ENCODE measurements at regions not wholly inside any gene's neighbourhood (a gene's known extent, or its start where the extent isn't known, plus 50 kb on each side); places are given as distances from the start of the nearest gene placed in this dataset.
A peak's percentile ranks its signal among the peaks of the same experiment; 100 is the strongest.
"Not testable (repeated sequence)": the region's sequence is repeated elsewhere in the genome, so short reads cannot be mapped to it uniquely, and the experiment has no call there.

- Histone ChIP-seq H3K27me3 (ENCODE audit: control insufficient read depth, insufficient read depth, low read length) (no peaks in the 10 kb centered on the region), H3K4me3 (ENCODE audit: low read depth, low read length) (no peak overlapping the region), H3K4me1 (ENCODE audit: control insufficient read depth, insufficient read depth, low read length) (no peaks in the 10 kb centered on the region), H3K36me3 (ENCODE audit: control insufficient read depth, insufficient read depth, low read length) (no peaks in the 10 kb centered on the region), H3K9ac (ENCODE audit: low read depth, low read length) (no peak overlapping the region), H3K9me3 (ENCODE audit: control insufficient read depth, insufficient read depth, low read length) (no peaks in the 10 kb centered on the region)
Measured at GRCh38 chr15:96477227-96477626, 146.7 kb downstream of the NR2F2 start.

- not testable (repeated sequence) for H3K9ac ChIP-seq (ENCODE audit: low read depth, low read length); H3K9me3 ChIP-seq (ENCODE audit: control insufficient read depth, insufficient read depth, low read length); H3K4me1 ChIP-seq (ENCODE audit: control insufficient read depth, insufficient read depth, low read length); H3K4me3 ChIP-seq (ENCODE audit: low read depth, low read length); H3K36me3 ChIP-seq (ENCODE audit: control insufficient read depth, insufficient read depth, low read length); H3K27me3 ChIP-seq (ENCODE audit: control insufficient read depth, insufficient read depth, low read length)
Measured at GRCh38 chr15:96484412-96484811, 153.9 kb downstream of the NR2F2 start.

DNA sequence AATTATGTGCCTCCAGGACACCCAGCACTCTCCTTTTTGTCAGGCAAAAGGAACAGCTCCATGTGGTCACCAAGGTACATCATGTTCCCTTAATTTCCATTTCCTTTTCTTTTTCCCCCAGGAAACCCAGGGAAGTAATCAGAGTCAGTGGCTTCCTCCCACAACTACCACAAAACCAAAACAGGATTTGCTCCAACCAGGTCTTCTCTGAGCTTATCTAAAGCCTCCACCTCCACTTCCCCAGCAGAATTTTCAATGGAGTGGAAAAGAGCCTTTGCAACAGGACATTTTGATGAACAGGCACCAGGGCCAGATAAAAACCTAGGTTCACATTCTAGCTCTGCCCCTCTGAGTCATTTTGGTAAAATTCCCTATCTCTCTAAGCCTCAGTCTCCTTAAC is 154.3 kb downstream of the NR2F2 start:
- H3K4me1 ChIP-seq (ENCODE audit: control insufficient read depth, insufficient read depth, low read length) = no peaks in the 10 kb centered on the region
- no peaks in the 10 kb centered on the region for H3K9me3 ChIP-seq (ENCODE audit: control insufficient read depth, insufficient read depth, low read length)
- H3K4me3 ChIP-seq (ENCODE audit: low read depth, low read length) = no peak overlapping the region
- H3K9ac ChIP-seq (ENCODE audit: low read depth, low read length) = no peak overlapping the region
- no peaks in the 10 kb centered on the region for H3K36me3 ChIP-seq (ENCODE audit: control insufficient read depth, insufficient read depth, low read length)
- no peaks in the 10 kb centered on the region for H3K27me3 ChIP-seq (ENCODE audit: control insufficient read depth, insufficient read depth, low read length)

DNA sequence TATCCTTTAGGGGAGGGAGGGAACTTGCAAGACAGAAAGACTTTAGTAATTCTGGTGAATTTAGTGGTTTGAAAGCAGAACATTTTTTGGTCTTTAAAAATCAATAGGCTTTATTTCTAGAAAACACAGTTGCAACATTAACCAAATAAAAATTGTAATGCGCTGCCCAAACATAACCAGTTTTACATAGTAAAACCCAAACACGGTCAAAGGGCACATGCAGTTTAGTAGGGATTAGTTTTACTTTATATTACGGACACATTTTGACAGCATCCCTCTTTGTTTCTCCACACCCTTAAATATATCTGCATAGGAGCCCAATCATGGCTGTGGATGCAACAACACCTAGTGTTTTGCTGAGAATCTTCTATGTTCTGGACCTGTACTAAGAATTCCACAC is 156.7 kb downstream of the NR2F2 start:
- no peak overlapping the region for H3K4me3 ChIP-seq (ENCODE audit: low read depth, low read length)
- H3K4me1 ChIP-seq (ENCODE audit: control insufficient read depth, insufficient read depth, low read length) = no peaks in the 10 kb centered on the region
- no peaks in the 10 kb centered on the region for H3K9me3 ChIP-seq (ENCODE audit: control insufficient read depth, insufficient read depth, low read length)
- H3K27me3 ChIP-seq (ENCODE audit: control insufficient read depth, insufficient read depth, low read length) = peaks cover under 1% of the 10 kb centered on the region
- no peak overlapping the region for H3K9ac ChIP-seq (ENCODE audit: low read depth, low read length)
- H3K36me3 ChIP-seq (ENCODE audit: control insufficient read depth, insufficient read depth, low read length) = no peaks in the 10 kb centered on the region

DNA sequence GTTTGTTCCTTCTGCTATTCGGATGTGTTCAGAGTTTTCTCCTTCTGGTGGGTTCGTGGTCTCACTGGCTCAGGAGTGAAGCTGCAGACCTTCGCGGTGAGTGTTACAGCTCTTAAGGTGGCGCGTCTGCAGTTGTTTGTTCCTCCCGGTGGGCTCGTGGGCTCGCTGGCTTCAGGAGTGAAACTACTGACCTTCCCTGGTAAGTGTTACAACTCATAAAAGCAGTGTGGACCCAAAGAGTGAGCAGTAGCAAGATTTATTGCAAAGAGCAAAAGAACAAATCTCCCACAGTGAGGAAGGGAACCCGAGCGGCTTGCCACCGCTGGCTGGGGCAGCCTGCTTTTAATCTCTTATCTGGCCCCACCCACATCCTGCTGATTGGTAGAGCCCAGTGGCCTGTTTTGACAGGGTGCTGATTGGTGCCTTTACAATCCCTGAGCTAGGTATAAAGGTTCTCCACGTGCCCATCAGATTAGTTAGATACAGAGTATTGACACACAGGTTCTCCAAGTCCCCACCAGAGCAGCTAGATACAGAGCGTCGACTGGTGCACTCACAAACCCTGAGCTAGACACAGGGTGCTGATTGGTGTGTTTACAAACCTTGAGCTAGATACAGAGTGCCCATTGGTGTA is 160.7 kb downstream of the NR2F2 start:
- H3K36me3 ChIP-seq (ENCODE audit: control insufficient read depth, insufficient read depth, low read length); H3K27me3 ChIP-seq (ENCODE audit: control insufficient read depth, insufficient read depth, low read length); H3K9me3 ChIP-seq (ENCODE audit: control insufficient read depth, insufficient read depth, low read length); H3K4me1 ChIP-seq (ENCODE audit: control insufficient read depth, insufficient read depth, low read length); H3K9ac ChIP-seq (ENCODE audit: low read depth, low read length); H3K4me3 ChIP-seq (ENCODE audit: low read depth, low read length): not testable (repeated sequence)

DNA sequence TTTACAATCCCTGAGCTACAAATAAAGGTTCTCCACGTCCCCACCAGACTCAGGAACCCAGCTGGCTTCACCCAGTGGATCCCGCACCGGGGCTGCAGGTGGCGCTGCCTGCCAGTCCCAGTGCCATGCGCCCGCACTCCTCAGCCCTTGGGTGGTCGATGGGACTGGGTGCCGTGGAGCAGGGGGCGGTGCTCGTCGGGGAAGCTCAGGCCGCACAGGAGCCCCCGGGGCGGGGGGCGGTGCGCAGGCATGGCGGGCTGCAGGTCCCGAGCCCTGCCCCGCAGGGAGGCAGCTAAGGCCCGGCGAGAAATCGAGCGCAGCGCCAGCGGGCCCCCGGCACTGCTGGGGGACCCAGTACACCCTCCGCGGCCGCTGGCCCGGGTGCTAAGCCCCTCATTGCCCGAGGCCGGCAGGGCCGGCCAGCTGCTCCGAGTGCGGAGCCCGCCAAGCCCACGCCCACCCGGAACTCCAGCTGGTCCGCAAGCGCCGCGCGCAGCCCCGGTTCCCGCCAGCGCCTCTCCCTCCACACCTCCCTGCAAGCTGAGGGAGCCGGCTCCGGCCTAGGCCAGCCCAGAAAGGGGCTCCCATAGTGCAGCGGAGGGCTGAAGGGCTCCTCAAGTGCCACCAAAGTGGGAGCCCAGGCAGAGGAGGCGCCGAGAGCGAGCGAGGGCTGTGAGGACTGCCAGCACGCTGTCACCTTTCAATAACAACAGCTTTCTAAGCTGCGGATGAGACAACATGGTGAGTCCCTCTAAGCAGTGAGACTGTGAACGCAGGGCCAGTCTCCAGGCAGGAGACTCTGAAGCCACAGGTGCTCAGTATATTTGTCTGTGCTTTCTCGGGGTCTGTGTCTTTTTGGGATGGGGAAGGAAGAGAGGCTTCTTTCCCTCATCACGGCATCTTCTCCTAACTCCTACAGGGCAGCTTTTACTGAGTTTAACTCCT is 161.5 kb downstream of the NR2F2 start:
- H3K4me1 ChIP-seq (ENCODE audit: control insufficient read depth, insufficient read depth, low read length); H3K9me3 ChIP-seq (ENCODE audit: control insufficient read depth, insufficient read depth, low read length); H3K27me3 ChIP-seq (ENCODE audit: control insufficient read depth, insufficient read depth, low read length); H3K36me3 ChIP-seq (ENCODE audit: control insufficient read depth, insufficient read depth, low read length): not testable (repeated sequence)
- peak overlapping the region; percentile 62 for H3K4me3 ChIP-seq (ENCODE audit: low read depth, low read length)
- peak overlapping the region; percentile 47 for H3K9ac ChIP-seq (ENCODE audit: low read depth, low read length)

DNA sequence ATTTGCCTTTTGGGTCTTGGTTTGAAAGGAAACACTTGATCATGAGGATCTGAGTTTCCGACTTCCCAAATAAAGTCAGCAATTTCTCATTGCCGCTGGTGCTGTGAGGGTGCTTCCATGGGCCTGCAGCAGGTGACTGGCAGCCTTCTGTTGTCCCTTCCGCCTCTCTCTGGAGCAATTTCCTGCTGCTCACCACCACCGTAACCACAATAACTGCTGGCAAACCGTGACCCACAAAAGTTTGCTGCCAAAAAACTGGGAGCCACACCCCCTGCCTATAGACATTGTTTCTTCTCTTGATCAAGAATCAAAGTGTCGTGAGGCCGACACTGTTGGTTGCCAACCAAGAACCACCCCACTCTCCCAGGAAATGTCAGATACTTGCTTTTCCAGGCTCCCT is 164.0 kb downstream of the NR2F2 start:
- peaks cover 8% of the 10 kb centered on the region for H3K27me3 ChIP-seq (ENCODE audit: control insufficient read depth, insufficient read depth, low read length)
- no peaks in the 10 kb centered on the region for H3K9me3 ChIP-seq (ENCODE audit: control insufficient read depth, insufficient read depth, low read length)
- no peak overlapping the region for H3K4me3 ChIP-seq (ENCODE audit: low read depth, low read length)
- H3K9ac ChIP-seq (ENCODE audit: low read depth, low read length) = no peak overlapping the region
- no peaks in the 10 kb centered on the region for H3K36me3 ChIP-seq (ENCODE audit: control insufficient read depth, insufficient read depth, low read length)
- H3K4me1 ChIP-seq (ENCODE audit: control insufficient read depth, insufficient read depth, low read length) = peaks cover 4% of the 10 kb centered on the region

DNA sequence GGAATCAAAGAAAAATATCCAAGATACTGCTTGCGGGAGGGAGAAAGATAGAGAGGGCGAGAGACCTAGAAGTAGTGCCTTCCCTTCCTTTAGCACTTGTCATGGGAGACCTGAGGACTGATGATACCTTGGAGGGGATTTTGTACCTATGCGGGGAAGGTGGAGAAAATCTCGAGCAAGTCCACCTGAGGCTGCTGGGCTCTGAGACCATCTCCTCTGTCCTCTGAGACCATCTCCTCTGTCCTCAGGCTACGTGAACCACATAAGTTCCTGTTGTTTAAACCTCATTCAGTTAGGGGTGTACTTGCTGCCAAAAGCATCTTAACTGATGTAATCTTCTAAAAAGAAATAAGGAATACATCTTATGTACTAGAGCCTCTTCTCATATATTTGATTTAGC is 164.9 kb downstream of the NR2F2 start:
- H3K36me3 ChIP-seq (ENCODE audit: control insufficient read depth, insufficient read depth, low read length) = no peaks in the 10 kb centered on the region
- no peaks in the 10 kb centered on the region for H3K9me3 ChIP-seq (ENCODE audit: control insufficient read depth, insufficient read depth, low read length)
- no peak overlapping the region for H3K9ac ChIP-seq (ENCODE audit: low read depth, low read length)
- no peak overlapping the region for H3K4me3 ChIP-seq (ENCODE audit: low read depth, low read length)
- peaks cover 8% of the 10 kb centered on the region for H3K27me3 ChIP-seq (ENCODE audit: control insufficient read depth, insufficient read depth, low read length)
- peaks cover 4% of the 10 kb centered on the region for H3K4me1 ChIP-seq (ENCODE audit: control insufficient read depth, insufficient read depth, low read length)

DNA sequence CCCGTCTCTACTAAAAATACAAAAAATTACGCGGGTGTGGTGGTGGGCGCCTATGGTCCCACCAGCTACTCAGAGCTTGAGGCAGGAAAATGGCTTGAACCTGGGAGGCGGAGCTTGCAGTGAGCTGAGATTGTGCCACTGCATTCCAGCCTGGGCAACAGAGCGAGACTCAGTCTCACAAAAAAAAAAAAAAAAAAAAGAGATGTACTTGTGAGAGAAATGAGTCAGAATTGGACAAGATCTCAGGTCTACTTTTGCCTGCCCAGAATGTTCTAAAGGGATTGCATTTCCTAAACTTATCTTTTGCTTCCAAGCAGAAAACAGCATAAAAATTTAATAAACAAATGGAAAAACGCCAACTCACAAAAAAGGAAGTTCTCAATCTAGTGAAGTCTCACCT is 167.5 kb downstream of the NR2F2 start:
- Histone ChIP-seq H3K9me3 (ENCODE audit: control insufficient read depth, insufficient read depth, low read length) (no peaks in the 10 kb centered on the region), H3K9ac (ENCODE audit: low read depth, low read length) (no peak overlapping the region), H3K4me1 (ENCODE audit: control insufficient read depth, insufficient read depth, low read length) (no peaks in the 10 kb centered on the region), H3K4me3 (ENCODE audit: low read depth, low read length) (no peak overlapping the region), H3K36me3 (ENCODE audit: control insufficient read depth, insufficient read depth, low read length) (no peaks in the 10 kb centered on the region), H3K27me3 (ENCODE audit: control insufficient read depth, insufficient read depth, low read length) (peaks cover under 1% of the 10 kb centered on the region)

DNA sequence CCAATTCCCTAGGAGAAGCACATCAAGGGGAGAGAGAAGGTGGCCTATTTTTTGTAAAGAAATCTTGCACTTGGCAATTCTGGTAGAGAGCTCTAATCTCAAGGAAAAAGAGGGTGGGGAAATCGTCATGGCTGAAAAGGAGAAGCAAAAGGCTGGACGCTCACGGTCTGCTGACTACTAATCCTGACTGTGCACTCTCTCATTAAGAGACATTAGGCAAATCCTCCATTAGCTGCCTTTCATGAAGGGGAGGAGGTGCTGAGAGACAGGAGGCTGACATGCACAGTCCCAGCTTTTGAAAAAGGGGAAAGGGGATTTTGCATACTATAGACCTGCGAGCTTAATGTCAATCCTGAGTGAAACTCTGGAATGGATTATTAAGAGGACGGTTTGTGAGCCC is 170.0 kb downstream of the NR2F2 start:
- no peak overlapping the region for H3K9ac ChIP-seq (ENCODE audit: low read depth, low read length)
- no peaks in the 10 kb centered on the region for H3K9me3 ChIP-seq (ENCODE audit: control insufficient read depth, insufficient read depth, low read length)
- H3K36me3 ChIP-seq (ENCODE audit: control insufficient read depth, insufficient read depth, low read length) = no peaks in the 10 kb centered on the region
- H3K4me3 ChIP-seq (ENCODE audit: low read depth, low read length) = no peak overlapping the region
- no peaks in the 10 kb centered on the region for H3K27me3 ChIP-seq (ENCODE audit: control insufficient read depth, insufficient read depth, low read length)
- no peaks in the 10 kb centered on the region for H3K4me1 ChIP-seq (ENCODE audit: control insufficient read depth, insufficient read depth, low read length)

DNA sequence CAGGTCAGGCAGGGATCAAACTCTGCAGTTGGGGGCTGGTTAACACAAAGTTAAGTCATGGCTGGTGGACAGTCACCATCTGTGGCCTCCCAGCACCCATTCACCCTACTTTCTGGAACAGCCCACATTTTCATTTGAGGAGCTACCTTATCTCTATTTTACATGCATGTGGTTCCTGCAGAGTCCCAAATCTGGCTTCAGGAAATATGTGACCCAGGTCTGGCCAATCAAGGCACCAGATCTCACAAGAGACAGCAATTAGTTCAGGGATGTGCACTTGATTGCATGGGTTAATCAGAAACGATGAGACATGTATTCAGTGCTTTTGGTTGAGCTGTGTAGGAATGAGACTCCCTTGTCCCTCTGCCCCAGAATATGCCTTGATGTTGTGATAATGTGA is 170.9 kb downstream of the NR2F2 start:
- H3K9ac ChIP-seq (ENCODE audit: low read depth, low read length) = no peak overlapping the region
- H3K27me3 ChIP-seq (ENCODE audit: control insufficient read depth, insufficient read depth, low read length) = no peaks in the 10 kb centered on the region
- no peak overlapping the region for H3K4me3 ChIP-seq (ENCODE audit: low read depth, low read length)
- H3K9me3 ChIP-seq (ENCODE audit: control insufficient read depth, insufficient read depth, low read length) = no peaks in the 10 kb centered on the region
- H3K4me1 ChIP-seq (ENCODE audit: control insufficient read depth, insufficient read depth, low read length) = no peaks in the 10 kb centered on the region
- H3K36me3 ChIP-seq (ENCODE audit: control insufficient read depth, insufficient read depth, low read length) = no peaks in the 10 kb centered on the region

GRCh38 chr15:96502196-96502595 is 171.7 kb downstream of the NR2F2 start:
- no peaks in the 10 kb centered on the region for H3K4me1 ChIP-seq (ENCODE audit: control insufficient read depth, insufficient read depth, low read length)
- no peaks in the 10 kb centered on the region for H3K27me3 ChIP-seq (ENCODE audit: control insufficient read depth, insufficient read depth, low read length)

More at GRCh38 chr15:96502196-96502595, 171.7 kb downstream of the NR2F2 start:
- Histone ChIP-seq H3K9me3 (ENCODE audit: control insufficient read depth, insufficient read depth, low read length) (no peaks in the 10 kb centered on the region), H3K4me3 (ENCODE audit: low read depth, low read length) (no peak overlapping the region), H3K9ac (ENCODE audit: low read depth, low read length) (no peak overlapping the region), H3K36me3 (ENCODE audit: control insufficient read depth, insufficient read depth, low read length) (no peaks in the 10 kb centered on the region)
